A549 (cell line): ENCODE measurements at regions not wholly inside any gene's neighbourhood (a gene's known extent, or its start where the extent isn't known, plus 50 kb on each side); places are given as distances from the start of the nearest gene placed in this dataset.
A peak's percentile ranks its signal among the peaks of the same experiment; 100 is the strongest.

Experiments used
- ATAC-seq, 2 experiments: fragments of 200-7000 bp in 1 of 2; fragments of >200 bp in 1 of 2; cut with Nextera tagmentation in 1 of 2; cut with Tn5 transposase in 1 of 2; 3 replicates each; pipeline versions ENCODE4 v1.8.0 to v1.9.1; 2018 to 2020; ENCODE audit warnings: mild to moderate bottlenecking in 1 of 2, moderate library complexity in 1 of 2
- CTCF ChIA-PET: fragments of 300-600 bp; sonication (Branson Sonifier 250); formaldehyde crosslinking; extraction: SDS; loops from one replicate; lab custom pipeline; 2021; ENCODE audit warnings: antibody characterized with exemption, inconsistent platforms; lab: Yijun Ruan, JAX
- POLR2A ChIA-PET: fragments of 350-600 bp; formaldehyde crosslinking; extraction: SDS; loops from one replicate; lab custom pipeline; 2021; ENCODE audit warnings: antibody characterized with exemption, inconsistent platforms; lab: Yijun Ruan, JAX
- DNase-seq, 2 experiments: peaks; one replicate each; pipeline versions ENCODE4 v3.0.0 to v3.0.0-alpha.2; 2011 to 2016; ENCODE audit warnings: low read depth in 1 of 2, low spot score in 1 of 2
- FAIRE-seq: peaks from 2 replicates; lab custom pipeline; 2011; peaks lifted over from hg19 to GRCh38; lab: Jason Lieb, UNC
- H3K27ac ChIP-seq, 2 experiments: fragments of >200 bp; sonication (Bioruptor Twin); formaldehyde crosslinking; 3 replicates each; pipeline ENCODE4 v1.5.1; 2016 to 2017
- H3K4me1 ChIP-seq: fragments of >200 bp; sonication (Bioruptor Twin); formaldehyde crosslinking; 3 replicates; pipeline ENCODE4 v1.6.1; 2016
- H3K4me2 ChIP-seq: fragments of >200 bp; sonication (Bioruptor Twin); formaldehyde crosslinking; 3 replicates; pipeline ENCODE4 v1.6.1; 2016
- H3K4me3 ChIP-seq: fragments of >200 bp; sonication (Bioruptor Twin); formaldehyde crosslinking; 3 replicates; pipeline ENCODE4 v1.5.1; 2016
- H3K9me3 ChIP-seq: fragments of >200 bp; sonication (Bioruptor Twin); formaldehyde crosslinking; 3 replicates; pipeline ENCODE4 v1.6.1; 2016
- BHLHE40 ChIP-seq: IDR thresholded peaks from 2 replicates; pipeline ENCODE4 v1.6.1; 2012; ENCODE audit warnings: low read depth, low read length, inconsistent platforms
- CHD4 ChIP-seq: fragments of 200-600 bp; sonication (generic); IDR thresholded peaks from 2 replicates; pipeline ENCODE4 v1.6.1; 2016; ENCODE audit warnings: antibody characterized with exemption, mild to moderate bottlenecking, borderline replicate concordance
- CTCF ChIP-seq: fragments of >200 bp; sonication (Bioruptor Twin); formaldehyde crosslinking; IDR thresholded peaks from 3 replicates; pipeline ENCODE4 v1.5.1; 2016
- E2F6 ChIP-seq: IDR thresholded peaks from 2 replicates; pipeline ENCODE4 v1.6.1; 2012; ENCODE audit warnings: low read depth, borderline replicate concordance
- EHMT2 ChIP-seq: fragments of 200-600 bp; sonication (generic); IDR thresholded peaks from 2 replicates; pipeline ENCODE4 v1.6.1; 2016; ENCODE audit warnings: antibody characterized with exemption, low read depth, mild to moderate bottlenecking, moderate library complexity
- ELK1 ChIP-seq: fragments of 150-350 bp; IDR thresholded peaks from 2 replicates; pipeline ENCODE4 v1.6.1; 2014; ENCODE audit warnings: low read depth, mild to moderate bottlenecking, low read length
- EP300 ChIP-seq, 2 experiments: fragments of >200 bp; sonication (Bioruptor Twin); formaldehyde crosslinking; IDR thresholded peaks; 2 replicates in 1 of 2; 3 replicates in 1 of 2; pipeline ENCODE4 v1.6.1; 2016 to 2017
- ESRRA ChIP-seq: fragments of 150-350 bp; IDR thresholded peaks from 2 replicates; pipeline ENCODE4 v1.6.1; 2014; ENCODE audit warnings: mild to moderate bottlenecking, low read length, borderline replicate concordance
- FOXS1 ChIP-seq: fragments of 250-450 bp; sonication (Bioruptor Pico); IDR thresholded peaks from 2 replicates; pipeline ENCODE4 v1.5.0; 2020; ENCODE audit warnings: mild to moderate bottlenecking, moderate library complexity
- HOXB5 ChIP-seq: fragments of 250-450 bp; sonication (Bioruptor Pico); IDR thresholded peaks from 2 replicates; pipeline ENCODE4 v1.5.0; 2020; ENCODE audit warnings: mild to moderate bottlenecking, moderate library complexity
- JUN ChIP-seq, 2 experiments: fragments of >200 bp; sonication (Bioruptor Twin); formaldehyde crosslinking; IDR thresholded peaks; 2 replicates in 1 of 2; 3 replicates in 1 of 2; pipeline ENCODE4 v1.6.1; 2016 to 2017
- KDM1A ChIP-seq: fragments of 200-600 bp; sonication (generic); IDR thresholded peaks from 2 replicates; pipeline ENCODE4 v1.6.1; 2016; ENCODE audit warnings: low read depth, mild to moderate bottlenecking
- MAFK ChIP-seq: fragments of 450-650 bp; IDR thresholded peaks from 2 replicates; pipeline ENCODE4 v1.6.1; 2014; ENCODE audit not compliant: partially characterized antibody
- MAX ChIP-seq: IDR thresholded peaks from 2 replicates; pipeline ENCODE4 v1.6.1; 2012
- NR3C1 ChIP-seq: fragments of >200 bp; sonication (Bioruptor Twin); formaldehyde crosslinking; IDR thresholded peaks from 3 replicates; pipeline ENCODE4 v1.6.1; 2017
- PHF8 ChIP-seq: fragments of 200-600 bp; sonication (generic); IDR thresholded peaks from 2 replicates; pipeline ENCODE4 v1.6.1; 2016; ENCODE audit warnings: low read depth, mild to moderate bottlenecking, antibody characterized with exemption, moderate library complexity, borderline replicate concordance
- RARB ChIP-seq: fragments of 250-450 bp; sonication (Bioruptor Pico); IDR thresholded peaks from 2 replicates; pipeline ENCODE4 v1.8.0; 2021; ENCODE audit warnings: mild to moderate bottlenecking, moderate library complexity
- SMC3 ChIP-seq: fragments of >200 bp; sonication (Bioruptor Twin); formaldehyde crosslinking; IDR thresholded peaks from 3 replicates; pipeline ENCODE4 v1.6.1; 2018; ENCODE audit warnings: inconsistent platforms
- TFCP2L1 ChIP-seq: fragments of 250-450 bp; sonication (Bioruptor Pico); IDR thresholded peaks from 2 replicates; pipeline ENCODE4 v1.5.0; 2021; ENCODE audit warnings: mild to moderate bottlenecking
- USF2 ChIP-seq: fragments of 450-650 bp; IDR thresholded peaks from 2 replicates; pipeline ENCODE4 v1.6.1; 2014; ENCODE audit warnings: antibody characterized with exemption
- ZC3H11A ChIP-seq: fragments of 450-650 bp; IDR thresholded peaks from 2 replicates; pipeline ENCODE4 v1.6.1; 2014; ENCODE audit warnings: antibody characterized with exemption, mild to moderate bottlenecking
- ZFP36 ChIP-seq: fragments of 450-650 bp; IDR thresholded peaks from 2 replicates; pipeline ENCODE4 v1.6.1; 2014; ENCODE audit warnings: borderline replicate concordance; ENCODE audit not compliant: partially characterized antibody
- ZNF302 ChIP-seq: fragments of 250-450 bp; sonication (Bioruptor Pico); IDR thresholded peaks from 2 replicates; pipeline ENCODE4 v1.9.0; 2021; ENCODE audit warnings: inconsistent platforms, mild to moderate bottlenecking, moderate library complexity
- ZSCAN20 ChIP-seq: fragments of 250-450 bp; sonication (Bioruptor Pico); IDR thresholded peaks from 2 replicates; pipeline ENCODE4 v1.8.0; 2022; ENCODE audit warnings: mild to moderate bottlenecking, moderate library complexity
- WGBS: methylation state at CpG from one replicate; pipeline ENCODE4 v1.1.6; 2017; ENCODE audit errors: missing lambda C conversion rate; 5-methylcytosine and 5-hydroxymethylcytosine counted together

GRCh38 chr13:111029957-111030609, 85.0 kb upstream of the ARHGEF7 start:
- ChIA-PET POLR2A (no interaction called here), CTCF (no interaction called here)
- no peak for FAIRE-seq
- H3K4me2 ChIP-seq, result no peak overlapping the region
- H3K4me1 ChIP-seq, result no peaks in the 10 kb centered on the region
- no peak overlapping the region for H3K27ac ChIP-seq
- no peak for DNase-seq
- TF ChIP-seq SMC3 (no peak), KDM1A (no peak), E2F6 (no peak), TFCP2L1 (CRISPR knock-in tag) (no peak), CHD4 (no peak), USF2 (no peak), MAX (no peak), HOXB5 (no peak)
- no peak for ATAC-seq
- H3K9me3 ChIP-seq, result no peaks in the 10 kb centered on the region
- H3K4me3 ChIP-seq, result no peak overlapping the region
- WGBS, result 73% methylated on average over 15 of the region's 29 CpGs

- ChIA-PET CTCF (no interaction called here), POLR2A (no interaction called here)
- Histone ChIP-seq H3K4me2 (no peak overlapping the region), H3K4me3 (no peak overlapping the region), H3K4me1 (no peaks in the 10 kb centered on the region), H3K9me3 (no peaks in the 10 kb centered on the region; the same call in 2 of the 3 replicates), H3K27ac (no peak overlapping the region)
- ATAC-seq, result no peak
- no peak for FAIRE-seq
- DNase-seq, result no peak
- TF ChIP-seq BHLHE40 (no peak), MAFK (peak; percentile 19), RARB (no peak)
- WGBS, result 74% methylated on average over 16 of the region's 16 CpGs
Observed at GRCh38 chr13:111027458-111028439, 87.4 kb upstream of the ARHGEF7 start.

- DNase-seq (no peak), ATAC-seq (no peak), FAIRE-seq (no peak)
- Histone ChIP-seq H3K4me1 (no peaks in the 10 kb centered on the region), H3K4me2 (no peak overlapping the region), H3K4me3 (no peak overlapping the region), H3K9me3 (peaks cover 16% of the 10 kb centered on the region; the same call in 2 of the 3 replicates), H3K27ac (no peak overlapping the region)
- ChIA-PET CTCF (no interaction called here), POLR2A (no interaction called here)
- WGBS, result 4% methylated on average over 1 of the region's 1 CpG
- TF ChIP-seq ZSCAN20, result no peak
- no peak for TF ChIP-seq FOXS1
- TF ChIP-seq MAFK, result peak; percentile 79
Observed at GRCh38 chr13:111025310-111025709, 89.8 kb upstream of the ARHGEF7 start.

GRCh38 chr13:111022886-111023285, 92.2 kb upstream of the ARHGEF7 start:
- no peak for TF ChIP-seq TFCP2L1 (CRISPR knock-in tag)
- TF ChIP-seq ZFP36, result no peak
- no peak for TF ChIP-seq CTCF
- TF ChIP-seq ZNF302, result no peak
- TF ChIP-seq EP300 (IDR thresholded peaks at IDR 0.05), result no peak
- no peak for TF ChIP-seq ELK1
- no peak for TF ChIP-seq JUN (IDR thresholded peaks at IDR 0.05)
- no peak for TF ChIP-seq ZC3H11A
- no peak for TF ChIP-seq CHD4
- TF ChIP-seq NR3C1, result no peak
- no peak for TF ChIP-seq EHMT2
- TF ChIP-seq PHF8, result no peak
- TF ChIP-seq ESRRA, result no peak
- TF ChIP-seq, all 56 proteins: peak for 0
- FAIRE-seq, result no peak
- POLR2A ChIA-PET, result no interaction called here

More at GRCh38 chr13:111022886-111023285, 92.2 kb upstream of the ARHGEF7 start:
- Histone ChIP-seq H3K27ac (no peak overlapping the region), H3K4me1 (no peaks in the 10 kb centered on the region), H3K9me3 (peaks cover 20% of the 10 kb centered on the region; the same call in 2 of the 3 replicates), H3K4me2 (no peak overlapping the region), H3K4me3 (no peak overlapping the region)
- WGBS, result 47% methylated on average over 6 of the region's 6 CpGs
- ATAC-seq (no peak), DNase-seq (no peak)
- CTCF ChIA-PET, result no interaction called here
